Stimulated activated CD4-positive, alpha-beta T cell treated with anti-CD3 and anti-CD28 coated beads, TNF-alpha, amount 100 ng/mL, for 48 hours (primary cell): ENCODE measurements at regions not wholly inside any gene's neighbourhood (a gene's known extent, or its start where the extent isn't known, plus 50 kb on each side); places are given as distances from the start of the nearest gene placed in this dataset.

Source experiments
- DNase-seq, 3 donors: peaks; one replicate each; pipeline ENCODE4 v3.0.0-alpha.2; 2020; ENCODE audit warnings: low read depth in 3 of 3

GRCh38 chr4:38560340-38560739 is 103.7 kb upstream of the KLF3 start:
- DNase-seq = no peak

DNA sequence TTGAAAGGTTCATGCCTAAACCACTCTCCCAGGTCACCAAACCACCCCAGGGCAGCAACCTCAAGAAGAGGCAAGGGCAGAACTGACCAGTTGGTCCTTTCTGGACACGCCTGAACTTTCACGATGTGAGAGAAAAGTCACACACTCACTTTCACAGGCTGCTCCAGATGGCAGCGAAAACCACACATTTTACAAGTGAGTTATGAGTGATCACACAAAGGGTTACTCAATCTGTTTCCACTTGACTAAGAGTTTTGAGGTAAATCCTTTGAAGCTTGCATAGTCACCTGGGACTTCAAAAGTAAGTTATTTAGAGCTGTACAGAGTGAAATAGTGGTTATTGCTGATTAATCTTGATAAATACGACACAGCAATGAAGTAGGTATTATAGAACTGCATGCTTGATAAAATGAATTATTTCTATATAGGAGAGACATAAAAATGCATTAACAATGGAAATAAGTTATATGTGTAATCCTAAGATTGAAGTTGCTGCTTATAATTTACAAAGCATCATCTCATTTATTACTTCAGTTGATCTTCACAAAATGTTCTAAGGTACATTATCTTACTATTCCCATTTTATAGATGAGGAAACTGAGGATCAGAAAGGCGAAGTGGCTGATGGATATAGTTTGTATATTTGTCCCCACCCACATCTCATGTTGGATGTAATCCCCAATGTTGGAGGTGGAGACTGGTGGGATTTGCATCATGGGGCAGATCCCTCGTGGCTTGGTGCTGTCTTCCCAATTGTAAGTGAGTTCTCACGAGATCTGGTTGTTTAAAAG is 103.0 kb upstream of the KLF3 start:
- peak in 2 of 3 donors; percentile 8 to 9 for DNase-seq

- no peak for DNase-seq
Observed at GRCh38 chr4:38562751-38563198, 101.2 kb upstream of the KLF3 start.

DNA sequence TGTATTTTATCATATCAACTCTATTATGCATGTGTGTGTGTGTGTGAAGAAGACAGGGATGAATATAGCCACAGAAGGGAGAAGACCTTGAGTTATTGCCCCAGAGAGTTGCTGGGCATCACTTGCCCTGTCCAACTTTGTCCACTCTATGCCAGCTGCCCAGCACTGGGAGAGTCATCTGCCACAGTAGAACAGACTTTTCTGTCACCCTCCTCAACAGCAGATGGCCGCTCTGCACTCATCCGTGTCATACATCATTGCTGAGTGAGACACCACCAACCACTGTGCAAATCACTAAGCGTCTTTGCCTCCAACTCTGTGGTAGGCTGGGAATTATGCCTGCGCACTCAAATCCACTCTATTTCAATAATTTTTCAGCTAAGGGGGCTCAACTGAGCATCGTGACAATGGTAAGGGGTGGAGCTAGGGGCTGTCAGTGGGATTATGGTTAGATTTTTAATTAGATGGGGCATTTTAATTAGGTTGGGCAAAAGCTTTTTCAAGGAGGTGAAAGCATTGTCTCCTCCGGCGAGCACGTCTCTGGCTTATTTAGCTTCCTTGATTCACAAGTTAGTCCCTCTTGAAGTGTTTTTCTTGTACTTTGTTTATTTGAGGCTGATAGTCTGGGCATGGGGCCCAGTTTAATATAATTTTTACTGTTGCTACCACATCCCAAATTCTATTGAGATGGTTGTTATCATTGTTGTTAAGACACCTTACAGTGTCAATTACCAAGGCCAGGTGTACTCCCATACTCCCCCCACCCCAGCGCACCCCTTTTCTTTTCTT is 100.1 kb upstream of the KLF3 start:
- no peak for DNase-seq

DNA sequence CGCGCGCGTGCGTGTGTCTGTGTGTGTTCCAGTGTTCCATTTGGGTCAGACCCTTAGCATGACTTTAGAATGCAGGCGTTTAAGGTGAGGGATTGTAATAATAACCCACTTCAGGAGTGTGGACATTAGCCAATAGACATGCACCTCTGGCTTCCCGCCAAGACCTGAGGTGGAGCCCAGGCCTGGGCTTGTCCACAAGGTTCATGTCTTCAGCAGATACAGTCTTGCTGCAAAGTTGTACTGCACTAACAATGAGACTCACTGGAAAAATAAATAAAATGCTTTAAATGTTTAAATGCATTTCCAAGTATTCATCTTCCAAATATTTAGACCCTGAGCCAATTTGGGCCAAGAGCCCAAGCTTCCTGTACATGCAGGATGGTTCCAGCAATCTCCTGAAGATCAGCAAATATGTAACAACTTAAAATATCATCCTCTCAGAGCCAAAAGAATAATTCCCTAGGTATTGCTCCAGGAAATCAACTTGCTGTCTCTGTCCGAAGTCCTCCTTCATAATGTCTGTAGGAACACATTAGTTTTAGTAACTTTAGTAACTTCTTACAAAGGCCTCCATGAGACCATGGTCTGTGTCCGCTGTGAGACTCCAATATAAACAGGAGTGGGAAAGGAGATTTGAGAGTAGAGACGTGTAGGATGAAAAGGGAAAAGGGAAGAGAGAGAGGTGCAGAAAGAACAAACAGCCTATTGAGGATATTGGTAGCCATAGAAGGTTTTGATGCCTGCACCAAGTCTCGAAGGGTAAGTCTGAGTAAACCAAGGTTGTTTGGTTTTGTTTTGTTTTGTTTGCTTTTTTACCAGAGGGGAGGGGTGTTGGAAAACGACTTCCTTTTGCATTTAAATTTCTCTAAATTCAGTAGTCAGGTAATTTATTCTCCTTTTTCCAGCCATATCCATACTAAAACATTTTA is 98.5 kb upstream of the KLF3 start:
- DNase-seq = no peak

GRCh38 chr4:38566806-38567398 is 97.1 kb upstream of the KLF3 start:
- DNase-seq = no peak

DNA sequence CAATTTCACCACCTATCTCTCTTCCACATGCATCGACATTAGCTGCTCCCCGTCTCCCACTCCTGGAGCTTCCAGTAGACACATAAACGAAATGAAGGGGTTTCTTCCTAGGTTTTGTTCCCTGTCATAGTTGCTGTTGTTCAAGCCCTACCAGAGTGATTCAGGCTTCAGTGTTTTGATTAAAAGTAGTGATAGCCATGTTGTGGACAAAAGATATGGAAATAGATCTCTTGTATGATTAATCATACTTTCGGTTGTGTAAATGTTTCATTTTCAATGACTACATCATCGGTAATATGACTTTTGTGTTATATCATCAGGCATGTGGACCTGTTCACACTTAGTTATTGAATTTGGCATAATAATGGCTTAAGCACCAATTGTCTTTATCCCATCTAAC is 96.5 kb upstream of the KLF3 start:
- DNase-seq = no peak

DNA sequence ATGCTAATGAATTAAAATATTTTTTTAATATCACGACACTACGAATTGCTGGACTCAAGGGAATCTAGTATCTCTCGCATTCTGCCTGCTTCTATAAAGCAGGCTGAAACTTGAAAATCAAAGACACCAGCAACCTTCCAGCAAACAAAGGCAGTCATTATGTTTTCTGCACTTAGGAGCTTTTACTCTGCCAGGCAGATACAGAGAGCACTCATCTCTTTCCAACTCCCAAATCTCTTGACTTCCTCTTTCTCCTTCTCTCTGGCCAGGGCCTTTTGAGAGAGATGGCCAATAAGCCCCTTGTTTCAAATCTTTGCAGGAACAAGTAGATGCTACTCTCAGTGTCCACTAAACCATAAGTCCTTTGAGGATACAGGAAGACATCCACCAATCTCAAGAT is 95.2 kb upstream of the KLF3 start:
- DNase-seq = no peak

- DNase-seq = no peak
Observed at GRCh38 chr4:38570647-38571276, 93.2 kb upstream of the KLF3 start.

DNA sequence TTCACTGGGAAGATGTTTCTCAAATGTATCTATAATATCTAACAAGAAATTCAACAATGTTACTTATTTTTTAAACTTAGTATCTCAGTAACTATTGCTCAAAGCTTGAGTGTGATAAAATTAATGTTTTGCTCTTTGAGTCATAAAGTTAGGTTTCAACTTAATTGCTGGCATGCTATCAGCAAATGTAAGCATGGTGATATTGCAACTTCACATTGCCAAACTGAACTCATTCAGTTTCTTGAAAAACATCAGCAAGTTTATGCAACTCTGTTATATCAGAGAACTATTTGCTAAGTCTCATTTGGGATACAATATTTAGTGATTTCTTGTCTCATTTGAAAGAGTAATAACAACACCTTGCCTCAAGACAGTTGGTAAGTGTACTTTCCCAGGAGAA is 91.2 kb upstream of the KLF3 start:
- no peak for DNase-seq

GRCh38 chr4:38574559-38575333 is 89.3 kb upstream of the KLF3 start:
- no peak for DNase-seq

DNA sequence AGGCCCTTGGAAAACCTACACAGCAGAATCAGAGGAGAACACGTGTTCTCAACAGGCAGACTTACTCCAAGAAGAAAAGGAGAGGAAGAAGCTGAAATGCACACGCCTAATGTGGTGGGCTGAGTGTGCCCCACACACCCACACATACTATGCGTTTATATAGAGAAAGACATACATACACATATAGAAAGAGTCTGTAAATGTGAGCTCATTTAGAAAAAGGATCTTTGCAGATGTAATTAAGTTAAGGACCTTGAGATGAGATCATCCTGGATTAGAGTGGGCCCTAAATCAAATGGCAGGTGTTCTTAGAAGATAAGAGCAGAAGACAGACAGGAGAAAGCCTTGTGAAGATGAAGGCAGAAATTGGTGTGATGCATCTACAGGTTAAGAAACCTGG is 87.2 kb upstream of the KLF3 start:
- no peak for DNase-seq

DNA sequence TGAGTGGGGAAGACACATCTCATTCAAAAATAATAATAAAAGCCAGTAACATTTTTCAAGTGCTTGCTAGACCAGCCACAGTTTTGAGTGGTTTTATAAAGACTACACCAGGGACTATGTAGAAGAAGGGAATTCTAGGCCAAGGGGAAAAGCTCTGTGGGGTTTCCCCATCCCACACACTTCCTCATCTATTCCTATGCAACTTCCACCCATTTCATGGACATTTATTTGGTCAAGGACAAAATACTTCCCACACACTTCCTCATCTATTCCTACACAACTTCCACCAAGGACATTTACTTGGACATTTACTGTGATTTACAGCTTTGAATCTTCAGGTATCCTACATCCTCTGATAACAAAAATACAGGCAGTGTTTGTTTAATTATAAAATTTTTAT is 86.5 kb upstream of the KLF3 start:
- no peak for DNase-seq

DNA sequence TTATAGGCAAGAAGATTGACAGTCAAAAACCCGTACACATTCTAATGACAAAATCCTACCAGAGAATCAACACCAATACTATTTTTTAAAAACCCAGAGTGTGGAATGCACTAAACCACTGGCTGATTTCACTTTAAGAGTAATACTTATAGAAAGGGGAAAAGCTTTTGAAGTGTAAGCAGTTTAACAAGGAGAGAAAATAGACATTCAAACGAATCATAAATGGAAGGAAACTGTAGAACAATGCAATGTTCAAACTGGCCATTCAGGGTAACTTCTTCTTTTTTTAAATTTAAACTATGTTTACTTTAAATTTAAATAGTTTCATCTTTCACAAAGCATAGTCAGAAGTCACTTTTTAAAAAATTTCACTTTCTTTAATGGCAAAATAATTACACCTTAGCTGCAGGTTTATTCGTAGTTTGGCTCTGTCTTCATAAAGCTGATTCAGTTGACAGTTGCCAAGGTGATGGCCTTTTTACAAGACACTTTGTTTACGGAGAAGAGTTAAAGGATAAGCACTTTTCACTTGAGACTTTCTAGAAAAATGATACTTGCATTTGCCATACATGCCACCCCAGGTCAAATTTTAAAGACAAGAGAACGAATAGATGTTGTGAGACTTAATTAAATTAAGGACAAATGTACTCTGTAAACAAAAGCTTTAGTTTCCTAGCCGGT is 82.4 kb upstream of the KLF3 start:
- no peak for DNase-seq

DNA sequence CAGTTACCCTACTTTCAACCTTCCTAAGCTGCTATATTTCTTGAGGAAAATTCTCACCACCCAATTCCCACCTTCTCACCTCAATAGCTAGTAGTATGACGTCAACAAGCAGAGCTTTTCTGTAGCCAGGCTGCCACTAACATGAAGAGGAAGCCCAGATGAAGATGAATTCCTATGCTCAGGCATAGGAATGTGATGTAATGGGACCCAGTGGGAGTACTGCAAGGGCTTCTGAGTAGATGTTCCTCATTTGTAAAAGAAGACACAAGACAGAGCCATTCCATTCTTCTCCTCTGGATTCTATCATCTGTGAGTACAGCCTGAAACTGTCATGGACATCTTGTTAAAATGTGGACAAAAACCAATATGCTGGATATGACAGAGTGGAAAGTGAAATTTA is 81.6 kb upstream of the KLF3 start:
- no peak for DNase-seq

DNA sequence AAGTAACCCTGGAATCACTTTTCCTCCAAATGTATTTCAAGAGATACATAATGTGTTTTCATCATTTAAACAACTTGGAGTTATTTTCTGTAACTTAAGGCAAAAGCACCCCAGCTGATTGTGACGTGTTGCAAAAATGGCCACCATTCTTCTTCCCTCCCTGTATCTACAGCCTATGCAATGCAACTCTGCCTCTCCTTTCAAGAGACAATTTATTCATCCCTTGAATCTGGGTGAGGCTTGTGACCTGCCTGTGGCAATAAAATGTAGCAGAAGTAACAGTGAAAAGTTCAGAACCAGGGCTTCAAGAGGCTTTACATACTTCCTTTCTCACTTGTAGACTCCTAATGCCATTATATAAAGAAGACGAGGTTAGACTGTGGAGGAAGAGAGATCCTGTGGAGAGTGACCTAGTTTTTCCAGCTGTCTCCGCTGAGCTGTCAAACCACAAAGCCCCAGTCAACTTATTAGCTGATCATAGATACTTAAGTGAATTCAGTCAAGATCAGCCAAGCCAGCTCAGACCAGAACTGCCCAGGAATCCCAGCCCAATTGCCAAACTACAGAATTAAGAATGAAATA is 81.0 kb upstream of the KLF3 start:
- DNase-seq = peak in 1 of 3 donors; percentile 20

- no peak for DNase-seq
Observed at GRCh38 chr4:38585871-38586270, 78.1 kb upstream of the KLF3 start.

DNA sequence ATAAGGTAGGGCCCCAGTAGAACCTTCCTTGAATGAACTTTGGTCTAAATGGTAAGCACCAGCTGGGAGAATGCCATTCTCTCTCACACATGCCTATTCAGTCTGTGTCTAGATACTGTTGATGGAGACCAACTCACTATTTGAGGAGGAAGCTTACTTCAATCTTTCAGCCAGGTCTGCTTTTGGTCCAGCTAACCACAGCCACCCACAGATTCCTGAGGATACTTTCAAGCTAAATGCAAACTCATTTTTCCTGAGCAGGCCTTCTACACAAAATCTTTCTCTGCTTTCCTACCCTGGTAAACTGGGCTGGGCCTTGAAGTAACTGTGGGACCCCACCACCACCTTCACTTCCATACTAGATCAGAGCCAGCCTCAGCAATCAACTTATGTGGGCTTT is 76.9 kb upstream of the KLF3 start:
- DNase-seq = no peak

- DNase-seq = no peak
Observed at GRCh38 chr4:38590046-38590445, 74.0 kb upstream of the KLF3 start.
